Cardiac fibroblast (primary cell): ENCODE measurements at regions not wholly inside any gene's neighbourhood (a gene's known extent, or its start where the extent isn't known, plus 50 kb on each side); places are given as distances from the start of the nearest gene placed in this dataset.

Experiments used
- DNase-seq, 2 donors: peaks; one replicate each; pipeline versions ENCODE4 v3.0.0 to v3.0.0-alpha.2; 2010; ENCODE audit warnings: low read depth in 2 of 2
- H3K4me3 ChIP-seq, 2 donors: replicated peaks in 1 of 2; 1 replicate in 1 of 2; 2 replicates in 1 of 2; pipeline ENCODE4 v1.5.1; 2011; ENCODE audit warnings: low read depth in 2 of 2, low read length in 2 of 2, mild to moderate bottlenecking in 2 of 2, moderate library complexity in 1 of 2
- CTCF ChIP-seq: IDR thresholded peaks from one replicate; pipeline ENCODE4 v1.5.1; 2011; ENCODE audit warnings: low read depth, mild to moderate bottlenecking, low read length, inconsistent platforms

GRCh38 chr22:27193636-27194035 lies 536.2 kb downstream of the MIAT start:
- TF ChIP-seq CTCF, result no peak
- no peak overlapping the region for H3K4me3 ChIP-seq
- DNase-seq, result no peak

- H3K4me3 ChIP-seq, result no peak overlapping the region
- no peak for DNase-seq
- no peak for TF ChIP-seq CTCF
Observed at GRCh38 chr22:27194096-27194748, 536.8 kb downstream of the MIAT start.

GRCh38 chr22:27195094-27195493 lies 537.7 kb downstream of the MIAT start:
- no peak overlapping the region for H3K4me3 ChIP-seq
- DNase-seq, result peak in 1 of 2 donors; percentile 29
- no peak for TF ChIP-seq CTCF

GRCh38 chr22:27195494-27195893 lies 538.1 kb downstream of the MIAT start:
- no peak overlapping the region for H3K4me3 ChIP-seq
- no peak for DNase-seq
- no peak for TF ChIP-seq CTCF

GRCh38 chr22:27196606-27197005 lies 539.2 kb downstream of the MIAT start:
- no peak for DNase-seq
- no peak overlapping the region for H3K4me3 ChIP-seq
- no peak for TF ChIP-seq CTCF

GRCh38 chr22:27197052-27197451 lies 539.7 kb downstream of the MIAT start:
- no peak for DNase-seq
- no peak for TF ChIP-seq CTCF
- no peak overlapping the region for H3K4me3 ChIP-seq

- H3K4me3 ChIP-seq, result no peak overlapping the region
- no peak for TF ChIP-seq CTCF
- no peak for DNase-seq
Observed at GRCh38 chr22:27197618-27198017, 540.2 kb downstream of the MIAT start.
